CD14-positive monocyte (primary cell): ENCODE measurements at regions not wholly inside any gene's neighbourhood (a gene's known extent, or its start where the extent isn't known, plus 50 kb on each side); places are given as distances from the start of the nearest gene placed in this dataset.

ENCODE experiments used
- DNase-seq, 3 donors: peaks; one replicate each; pipeline ENCODE4 v3.0.0-alpha.2; 2011 to 2022
- H2AFZ ChIP-seq: 2 replicates; pipeline ENCODE4 v1.6.0; 2012; ENCODE audit warnings: mild to moderate bottlenecking, low read depth, low read length, inconsistent platforms; ENCODE audit not compliant: insufficient read depth, poor library complexity, severe bottlenecking
- H3K27ac ChIP-seq, 2 donors: 1 replicate in 1 of 2; 2 replicates in 1 of 2; pipeline ENCODE4 v1.5.1; 2012 to 2013; ENCODE audit warnings: low read length in 2 of 2, control low read depth in 1 of 2, inconsistent platforms in 1 of 2, low read depth in 1 of 2, mild to moderate bottlenecking in 1 of 2
- H3K27me3 ChIP-seq, 2 donors: one replicate each; pipeline versions ENCODE4 v1.6.0 to v1.6.1; 2011 to 2013; ENCODE audit warnings: low read length in 2 of 2; ENCODE audit not compliant: control insufficient read depth in 2 of 2, insufficient read depth in 2 of 2
- H3K36me3 ChIP-seq, 2 donors: replicated peaks in 1 of 2; 1 replicate in 1 of 2; 2 replicates in 1 of 2; pipeline versions ENCODE4 v1.5.1 to v1.6.1; 2012 to 2013; ENCODE audit warnings: low read length in 2 of 2, control low read depth in 1 of 2, inconsistent platforms in 1 of 2, mild to moderate bottlenecking in 1 of 2; ENCODE audit not compliant: insufficient read depth in 2 of 2, control insufficient read depth in 1 of 2
- H3K4me1 ChIP-seq, 2 donors: 1 replicate in 1 of 2; 2 replicates in 1 of 2; pipeline versions ENCODE4 v1.5.1 to v1.6.1; 2012 to 2013; ENCODE audit warnings: low read length in 2 of 2, control low read depth in 1 of 2, inconsistent platforms in 1 of 2, mild to moderate bottlenecking in 1 of 2, moderate library complexity in 1 of 2; ENCODE audit not compliant: insufficient read depth in 2 of 2, control insufficient read depth in 1 of 2
- H3K4me2 ChIP-seq: replicated peaks from 2 replicates; pipeline ENCODE3; 2012; ENCODE audit warnings: low read length, moderate library complexity, mild to moderate bottlenecking; ENCODE audit not compliant: poor library complexity, severe bottlenecking; ENCODE audit errors: extremely low read depth
- H3K4me3 ChIP-seq, 3 experiments: fragments of 200-600 bp in 1 of 3; sonication (generic) in 1 of 3; replicated peaks in 1 of 3; 1 replicate in 2 of 3; 2 replicates in 1 of 3; pipeline ENCODE4 v1.5.1; 2011 to 2013; ENCODE audit warnings: low read length in 3 of 3, mild to moderate bottlenecking in 3 of 3, control low read depth in 2 of 3, low read depth in 2 of 3, inconsistent platforms in 1 of 3, moderate library complexity in 1 of 3
- H3K79me2 ChIP-seq: 2 replicates; pipeline ENCODE4 v1.6.0; 2012; ENCODE audit warnings: mild to moderate bottlenecking, control low read depth, inconsistent platforms, low read length, moderate library complexity; ENCODE audit not compliant: insufficient read depth
- H3K9ac ChIP-seq: 2 replicates; pipeline ENCODE4 v1.6.0; 2017; ENCODE audit warnings: low read length, mild to moderate bottlenecking; ENCODE audit not compliant: insufficient read depth, poor library complexity, severe bottlenecking
- H3K9me3 ChIP-seq, 2 donors: replicated peaks in 1 of 2; 1 replicate in 1 of 2; 2 replicates in 1 of 2; pipeline versions ENCODE4 v1.5.1 to v1.6.1; 2012 to 2013; ENCODE audit warnings: low read length in 2 of 2, control low read depth in 1 of 2; ENCODE audit not compliant: control insufficient read depth in 1 of 2, insufficient read depth in 1 of 2
- H4K20me1 ChIP-seq: 2 replicates; pipeline ENCODE4 v1.6.0; 2012; ENCODE audit warnings: mild to moderate bottlenecking, low read length, control low read depth, moderate library complexity; ENCODE audit not compliant: insufficient read depth
- H3K27ac Mint-ChIP-seq, 7 donors: one replicate each; pipeline ENCODE4 v1.8.0; 2020; ENCODE audit warnings: mild to moderate bottlenecking in 7 of 7, mixed read lengths in 7 of 7, moderate library complexity in 6 of 7, inconsistent platforms in 2 of 7
- H3K27me3 Mint-ChIP-seq, 3 donors: one replicate each; pipeline ENCODE4 v1.8.0; 2021 to 2022; ENCODE audit warnings: low read depth in 3 of 3, mild to moderate bottlenecking in 3 of 3, mixed read lengths in 3 of 3, moderate library complexity in 3 of 3, inconsistent platforms in 1 of 3
- H3K36me3 Mint-ChIP-seq, 2 donors: one replicate each; pipeline ENCODE4 v1.8.0; 2020; ENCODE audit warnings: mixed read lengths in 2 of 2, inconsistent platforms in 1 of 2, mild to moderate bottlenecking in 1 of 2
- H3K4me1 Mint-ChIP-seq: one replicate; pipeline ENCODE4 v1.8.0; 2020; ENCODE audit warnings: mild to moderate bottlenecking, mixed read lengths
- H3K4me3 Mint-ChIP-seq, 2 donors: one replicate each; pipeline ENCODE4 v1.8.0; 2020; ENCODE audit warnings: mild to moderate bottlenecking in 2 of 2, mixed read lengths in 2 of 2, moderate library complexity in 1 of 2
- H3K9me3 Mint-ChIP-seq, 7 donors: one replicate each; pipeline ENCODE4 v1.8.0; 2020 to 2022; ENCODE audit warnings: mixed read lengths in 7 of 7, mild to moderate bottlenecking in 6 of 7, moderate library complexity in 6 of 7, inconsistent platforms in 2 of 7
- CTCF ChIP-seq: fragments of 200-600 bp; IDR thresholded peaks from one replicate; pipeline ENCODE4 v1.8.0; 2022; ENCODE audit warnings: antibody characterized with exemption, mild to moderate bottlenecking
- WGBS: methylation state at CpG from one replicate; pipeline ENCODE4 v1.1.5; 2013; ENCODE audit warnings: missing lambda C conversion rate; ENCODE audit not compliant: insufficient coverage; 5-methylcytosine and 5-hydroxymethylcytosine counted together
- intact Hi-C, 2 donors: fragments of 100-400 bp; cut with micrococcal nuclease; formaldehyde crosslinking; loops; one replicate each; pipeline versions ENCODE4 v1.15.0 to v1.15.1; 2023

- Histone ChIP-seq H3K9me3 (no peaks in the 10 kb centered on the region), H3K4me2 (no peak overlapping the region), H3K9ac (no peak overlapping the region), H4K20me1 (no peaks in the 10 kb centered on the region), H2AFZ (no peak overlapping the region), H3K27me3 (no peaks in the 10 kb centered on the region), H3K4me1 (peaks cover 58 to 68% of the 10 kb centered on the region in 2 donors), H3K79me2 (peaks cover 10% of the 10 kb centered on the region), H3K36me3 (no peaks in the 10 kb centered on the region), H3K27ac (peak overlapping the region in 1 of 2 donors; percentile 32), H3K4me3 (no peak overlapping the region)
- intact Hi-C loops: no loop called here
- no peak for TF ChIP-seq CTCF
- Mint-ChIP-seq H3K27me3 (peaks cover 0 to 9% (median 2%) of the 10 kb centered on the region in 3 donors), H3K4me1 (peaks cover 65% of the 10 kb centered on the region), H3K9me3 (peaks cover 0 to 2% (median 0%) of the 10 kb centered on the region in 7 donors), H3K4me3 (no peak overlapping the region), H3K27ac (peak overlapping the region in 3 of 7 donors; percentile 51 to 80 (median 71)), H3K36me3 (peaks cover 0 to 2% of the 10 kb centered on the region in 2 donors)
- DNase-seq: no peak
- 93% methylated on average over 2 of the region's 10 CpGs for WGBS
Measured at GRCh38 chr2:43164686-43165085, 61.7 kb downstream of the ZFP36L2 start.

- 93% methylated on average over 3 of the region's 6 CpGs for WGBS
- Mint-ChIP-seq H3K9me3 (peaks cover 0 to 2% (median 0%) of the 10 kb centered on the region in 7 donors), H3K36me3 (peaks cover 0 to 2% of the 10 kb centered on the region in 2 donors), H3K4me3 (no peak overlapping the region), H3K27ac (no peak overlapping the region), H3K27me3 (peaks cover 0 to 9% (median under 1%) of the 10 kb centered on the region in 3 donors), H3K4me1 (peaks cover 65% of the 10 kb centered on the region)
- H3K36me3 ChIP-seq: no peaks in the 10 kb centered on the region
- no peak overlapping the region for H3K4me3 ChIP-seq
- intact Hi-C loops: loop anchor here in 1 of 2 donors (2.0 kb wide), 1 partner anchor 35 kb away; no protein-coding TSS in a partner anchor
- H3K4me1 ChIP-seq: peaks cover 58 to 68% of the 10 kb centered on the region in 2 donors
- no peak overlapping the region for H3K4me2 ChIP-seq
- H3K27ac ChIP-seq: no peak overlapping the region
- no peak overlapping the region for H3K9ac ChIP-seq
- H3K9me3 ChIP-seq: no peaks in the 10 kb centered on the region
- no peak for TF ChIP-seq CTCF
- no peaks in the 10 kb centered on the region for H4K20me1 ChIP-seq
- peaks cover 4% of the 10 kb centered on the region for H3K79me2 ChIP-seq
- no peak for DNase-seq
- no peak overlapping the region for H2AFZ ChIP-seq
- H3K27me3 ChIP-seq: no peaks in the 10 kb centered on the region
Measured at GRCh38 chr2:43163584-43164270, 62.7 kb downstream of the ZFP36L2 start.
